Astrocyte of the spinal cord (primary cell): ENCODE measurements at regions not wholly inside any gene's neighbourhood (a gene's known extent, or its start where the extent isn't known, plus 50 kb on each side); places are given as distances from the start of the nearest gene placed in this dataset.

ENCODE experiments used
- DNase-seq: peaks from one replicate; pipeline ENCODE4 v3.0.0; 2011; ENCODE audit warnings: low read depth, low spot score
- H3K4me3 ChIP-seq: 2 replicates; pipeline ENCODE4 v1.5.1; 2011; ENCODE audit warnings: low read depth, mild to moderate bottlenecking, low read length, moderate library complexity
- CTCF ChIP-seq: IDR thresholded peaks from 2 replicates; pipeline ENCODE4 v1.5.1; 2012; ENCODE audit warnings: low read depth, mild to moderate bottlenecking, low read length, inconsistent platforms
- in situ Hi-C: cut with HindIII; loops from 2 replicates; pipeline ENCODE4 v1.10.0; 2017; ENCODE audit warnings: low sequenced_read_pairs

GRCh38 chr6:144894240-144894639 is 609.1 kb downstream of the UTRN start:
- in situ Hi-C loops = no loop called here
- no peak for TF ChIP-seq CTCF
- DNase-seq = no peak

GRCh38 chr6:144895313-144896278 is 610.5 kb downstream of the UTRN start:
- no peak overlapping the region for H3K4me3 ChIP-seq
- in situ Hi-C loops = no loop called here
- no peak for DNase-seq
- no peak for TF ChIP-seq CTCF

More at GRCh38 chr6:144894240-144894639, 609.1 kb downstream of the UTRN start:
- no peak overlapping the region for H3K4me3 ChIP-seq

- in situ Hi-C loops = no loop called here
- H3K4me3 ChIP-seq = no peak overlapping the region
- DNase-seq = peak; percentile 7
- no peak for TF ChIP-seq CTCF
Observed at GRCh38 chr6:144896289-144896688, 611.2 kb downstream of the UTRN start.

- H3K4me3 ChIP-seq = no peak overlapping the region
- DNase-seq = no peak
- in situ Hi-C loops = no loop called here
- TF ChIP-seq CTCF = no peak
Observed at GRCh38 chr6:144896871-144897270, 611.7 kb downstream of the UTRN start.

- no peak overlapping the region for H3K4me3 ChIP-seq
- TF ChIP-seq CTCF = no peak
- in situ Hi-C loops = no loop called here
- peak; percentile 73 for DNase-seq
Observed at GRCh38 chr6:144897441-144897921, 612.3 kb downstream of the UTRN start.

- DNase-seq = peak; percentile 49
- H3K4me3 ChIP-seq = no peak overlapping the region
- no peak for TF ChIP-seq CTCF
- in situ Hi-C loops = no loop called here
Observed at GRCh38 chr6:144898052-144898689, 613.0 kb downstream of the UTRN start.
